GM23338 (cell line): ENCODE measurements at regions not wholly inside any gene's neighbourhood (a gene's known extent, or its start where the extent isn't known, plus 50 kb on each side); places are given as distances from the start of the nearest gene placed in this dataset.

Experiments
- ATAC-seq: fragments of 200-7000 bp; cut with Tn5 transposase; 3 replicates; pipeline ENCODE4 v1.9.1; 2020
- DNase-seq: peaks from one replicate; pipeline ENCODE4 v3.0.0-alpha.2; 2015; ENCODE audit warnings: low spot score
- H2AFZ ChIP-seq: fragments of 200-600 bp; sonication (generic); 2 replicates; pipeline ENCODE4 v1.8.0; 2016; ENCODE audit warnings: antibody characterized with exemption, mild to moderate bottlenecking, moderate library complexity
- H3F3A ChIP-seq: fragments of 200-600 bp; sonication (generic); replicated peaks from 2 replicates; pipeline ENCODE4 v1.8.0; 2017; ENCODE audit warnings: antibody characterized with exemption, mixed run types, low read depth
- H3K27ac ChIP-seq: fragments of 200-600 bp; sonication (generic); 2 replicates; pipeline ENCODE4 v1.6.1; 2016; ENCODE audit warnings: low read depth
- H3K27me3 ChIP-seq: fragments of 200-600 bp; sonication (generic); 2 replicates; pipeline ENCODE4 v1.8.0; 2016; ENCODE audit warnings: mild to moderate bottlenecking, mixed run types, moderate library complexity; ENCODE audit not compliant: insufficient read depth
- H3K36me3 ChIP-seq: fragments of 200-600 bp; sonication (generic); 2 replicates; pipeline ENCODE4 v1.8.0; 2016; ENCODE audit warnings: mild to moderate bottlenecking; ENCODE audit not compliant: insufficient read depth
- H3K4me1 ChIP-seq: fragments of 200-600 bp; sonication (generic); 2 replicates; pipeline ENCODE4 v1.8.0; 2016; ENCODE audit warnings: mild to moderate bottlenecking, moderate library complexity; ENCODE audit not compliant: insufficient read depth
- H3K4me2 ChIP-seq: fragments of 200-600 bp; sonication (generic); 2 replicates; pipeline ENCODE4 v1.7.1; 2017; ENCODE audit warnings: mixed run types
- H3K4me3 ChIP-seq: fragments of 200-600 bp; sonication (generic); 2 replicates; pipeline ENCODE4 v1.6.1; 2016; ENCODE audit warnings: mixed run types
- H3K79me2 ChIP-seq: fragments of 200-600 bp; sonication (generic); replicated peaks from 2 replicates; pipeline ENCODE4 v1.8.0; 2017; ENCODE audit warnings: mild to moderate bottlenecking; ENCODE audit not compliant: insufficient read depth
- H3K9me2 ChIP-seq: fragments of 200-600 bp; sonication (generic); 2 replicates; pipeline ENCODE4 v1.8.0; 2017; ENCODE audit not compliant: insufficient read depth
- H4K20me1 ChIP-seq: fragments of 200-600 bp; sonication (generic); replicated peaks from 2 replicates; pipeline ENCODE4 v1.8.0; 2017; ENCODE audit warnings: mild to moderate bottlenecking; ENCODE audit not compliant: insufficient read depth
- H3K27ac Mint-ChIP-seq: 2 replicates; pipeline ENCODE4 v1.8.0; 2020; ENCODE audit warnings: inconsistent platforms, mild to moderate bottlenecking, moderate library complexity, mixed read lengths
- H3K27me3 Mint-ChIP-seq: 3 replicates; pipeline ENCODE4 v1.8.0; 2022; ENCODE audit warnings: low read depth, mild to moderate bottlenecking, moderate library complexity, mixed read lengths, inconsistent platforms; ENCODE audit not compliant: insufficient read depth, poor library complexity
- H3K36me3 Mint-ChIP-seq: 3 replicates; pipeline ENCODE4 v1.8.0; 2021; ENCODE audit warnings: low read depth, mild to moderate bottlenecking, inconsistent platforms, moderate library complexity, mixed read lengths
- H3K4me1 Mint-ChIP-seq: 3 replicates; pipeline ENCODE4 v1.8.0; 2020; ENCODE audit warnings: mild to moderate bottlenecking, inconsistent platforms, mixed read lengths
- H3K4me3 Mint-ChIP-seq: 3 replicates; pipeline ENCODE4 v1.8.0; 2021; ENCODE audit warnings: moderate library complexity, mild to moderate bottlenecking, inconsistent platforms, mixed read lengths
- H3K9me3 Mint-ChIP-seq: 3 replicates; pipeline ENCODE4 v1.8.0; 2020; ENCODE audit warnings: moderate library complexity, mild to moderate bottlenecking, inconsistent platforms, mixed read lengths
- CREB1 ChIP-seq: fragments of 250-450 bp; sonication (Bioruptor Pico); IDR thresholded peaks from 2 replicates; pipeline ENCODE4 v1.5.0; 2020; ENCODE audit warnings: low read depth, mild to moderate bottlenecking, moderate library complexity
- CTCF ChIP-seq, 2 experiments: fragments of 200-600 bp in 1 of 2; sonication (generic) in 1 of 2; conservative IDR thresholded peaks; 2 replicates each; pipeline versions ENCODE4 v1.5.1 to v1.6.1; 2016 to 2017; ENCODE audit warnings: antibody characterized with exemption in 2 of 2, low read depth in 2 of 2, mild to moderate bottlenecking in 2 of 2, moderate library complexity in 1 of 2
- ETS1 ChIP-seq: IDR thresholded peaks from 2 replicates; pipeline ENCODE4 v1.6.1; 2016; ENCODE audit warnings: antibody characterized with exemption
- EZH2 ChIP-seq: fragments of 200-600 bp; sonication (generic); IDR thresholded peaks from one replicate; pipeline ENCODE4 v1.8.0; 2017; ENCODE audit warnings: antibody characterized with exemption, mild to moderate bottlenecking, low read depth; ENCODE audit not compliant: unreplicated experiment
- EZH2phosphoT487 ChIP-seq: fragments of 200-600 bp; sonication (generic); IDR thresholded peaks from one replicate; pipeline ENCODE4 v1.8.1; 2018; ENCODE audit warnings: antibody characterized with exemption; ENCODE audit not compliant: unreplicated experiment
- JUNB ChIP-seq: IDR thresholded peaks from one replicate; pipeline ENCODE4 v1.6.1; 2016; ENCODE audit warnings: antibody characterized with exemption; ENCODE audit not compliant: unreplicated experiment
- NANOG ChIP-seq: IDR thresholded peaks from 2 replicates; pipeline ENCODE4 v1.6.1; 2016; ENCODE audit warnings: antibody characterized with exemption, borderline replicate concordance
- POLR2AphosphoS5 ChIP-seq: IDR thresholded peaks from 2 replicates; pipeline ENCODE4 v1.6.1; 2016; ENCODE audit warnings: antibody characterized with exemption, low read depth
- REST ChIP-seq: IDR thresholded peaks from one replicate; pipeline ENCODE4 v1.6.1; 2018; ENCODE audit warnings: antibody characterized with exemption; ENCODE audit not compliant: unreplicated experiment
- STAT1 ChIP-seq: IDR thresholded peaks from one replicate; pipeline ENCODE4 v1.6.1; 2016; ENCODE audit warnings: antibody characterized with exemption; ENCODE audit not compliant: unreplicated experiment
- ZNF114 ChIP-seq: fragments of 250-450 bp; sonication (Bioruptor Pico); IDR thresholded peaks from 2 replicates; pipeline ENCODE4 v1.5.0; 2020; ENCODE audit warnings: mild to moderate bottlenecking, moderate library complexity
- ZNF331 ChIP-seq: fragments of 250-450 bp; sonication (Bioruptor Pico); IDR thresholded peaks from 2 replicates; pipeline ENCODE4 v1.5.0; 2020; ENCODE audit warnings: low read depth, mild to moderate bottlenecking, moderate library complexity
- ZNF462 ChIP-seq: fragments of 250-450 bp; sonication (Bioruptor Pico); IDR thresholded peaks from 2 replicates; pipeline ENCODE4 v1.5.0; 2020; ENCODE audit warnings: mild to moderate bottlenecking, moderate library complexity

GRCh38 chr6:166809721-166810120 is 146.6 kb downstream of the RNASET2 start:
- Histone ChIP-seq H3K36me3 (no peaks in the 10 kb centered on the region), H3F3A (no peaks in the 10 kb centered on the region), H3K4me2 (no peak overlapping the region), H3K27me3 (no peaks in the 10 kb centered on the region), H3K9me2 (no peaks in the 10 kb centered on the region), H3K4me3 (no peak overlapping the region), H3K79me2 (no peaks in the 10 kb centered on the region), H2AFZ (no peak overlapping the region), H3K4me1 (no peaks in the 10 kb centered on the region), H4K20me1 (no peaks in the 10 kb centered on the region), H3K27ac (no peak overlapping the region)
- H3K36me3 Mint-ChIP-seq, result peaks cover 27% of the 10 kb centered on the region
- H3K9me3 Mint-ChIP-seq, result peaks cover 30% of the 10 kb centered on the region
- no peaks in the 10 kb centered on the region; the same call in 2 of the 3 replicates for H3K4me1 Mint-ChIP-seq
- H3K27me3 Mint-ChIP-seq, result peaks cover 5% of the 10 kb centered on the region
- no peak overlapping the region for H3K27ac Mint-ChIP-seq
- no peak overlapping the region for H3K4me3 Mint-ChIP-seq
- ATAC-seq, result no peak
- DNase-seq, result no peak
- TF ChIP-seq NANOG (no peak), POLR2AphosphoS5 (no peak), EZH2phosphoT487 (no peak), ETS1 (no peak), STAT1 (no peak), CREB1 (CRISPR knock-in tag) (no peak), JUNB (no peak), ZNF462 (CRISPR knock-in tag) (no peak), CTCF (conservative IDR thresholded peaks at IDR 0.05; ENCODE audit: low read depth in 2 of 2) (no peak), ZNF331 (CRISPR knock-in tag) (no peak), EZH2 (no peak), ZNF114 (CRISPR knock-in tag) (no peak), REST (no peak)
